ENCODE measurements at regions not wholly inside any gene's neighbourhood (a gene's known extent, or its start where the extent isn't known, plus 50 kb on each side); places are given as distances from the start of the nearest gene placed in this dataset.
"Not testable (repeated sequence)": the region's sequence is repeated elsewhere in the genome, so short reads cannot be mapped to it uniquely, and the experiment has no call there.

GRCh38 chr22:23500508-23501260 lies 79.4 kb downstream of the IGLL1 start:
- no peak for DNase-seq

GRCh38 chr22:23499845-23500500 lies 80.1 kb downstream of the IGLL1 start:
- no peak for DNase-seq

DNA sequence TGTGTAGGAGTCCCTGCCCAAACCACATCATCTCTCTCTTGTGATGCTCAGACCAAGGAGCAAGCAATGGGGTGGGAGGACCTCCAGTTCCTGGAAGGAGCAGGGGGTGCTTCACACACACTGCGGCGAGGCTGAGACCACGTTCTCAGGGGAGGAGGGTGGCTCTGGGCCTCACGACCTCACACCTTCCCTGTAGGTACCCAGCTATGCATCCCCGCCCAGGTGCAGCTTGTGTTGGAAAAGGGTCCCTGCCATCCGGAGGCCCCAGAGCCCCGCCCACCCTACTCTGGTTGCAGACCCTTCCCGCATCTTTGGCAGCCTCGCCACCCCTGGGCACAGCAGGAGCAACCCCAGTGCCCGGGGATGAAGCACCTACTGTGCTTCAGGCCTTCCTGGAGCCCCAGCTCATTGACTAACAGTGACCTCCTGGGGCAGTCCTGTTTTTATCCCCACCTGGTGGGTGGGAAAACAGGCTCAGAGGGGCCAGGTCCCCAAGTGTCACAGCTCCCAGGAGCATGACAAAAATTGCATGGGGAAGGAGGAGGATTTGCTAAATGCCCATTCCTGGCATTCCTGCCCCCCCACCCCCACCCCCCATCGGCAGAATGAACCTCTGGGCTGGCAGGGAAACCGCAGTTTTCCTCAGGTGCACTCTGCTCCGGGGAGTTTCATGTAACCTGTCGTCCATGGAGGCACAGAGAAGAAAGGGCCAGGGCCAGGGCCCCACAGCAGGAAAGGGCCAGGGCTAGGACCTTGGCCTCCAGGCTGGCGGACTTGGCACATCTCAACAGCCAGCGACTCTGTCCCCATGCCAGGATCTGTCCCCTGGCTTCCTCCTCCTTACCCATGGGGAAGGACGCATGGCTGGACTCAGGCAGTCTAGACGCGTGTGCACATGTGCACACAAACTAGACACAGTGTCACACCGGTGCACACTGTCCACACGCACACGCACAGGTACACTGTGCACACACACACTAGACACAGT lies 81.0 kb downstream of the IGLL1 start:
- DNase-seq = no peak

- DNase-seq = not testable (repeated sequence)
Measured at GRCh38 chr22:23497889-23498288, 82.2 kb downstream of the IGLL1 start.

DNA sequence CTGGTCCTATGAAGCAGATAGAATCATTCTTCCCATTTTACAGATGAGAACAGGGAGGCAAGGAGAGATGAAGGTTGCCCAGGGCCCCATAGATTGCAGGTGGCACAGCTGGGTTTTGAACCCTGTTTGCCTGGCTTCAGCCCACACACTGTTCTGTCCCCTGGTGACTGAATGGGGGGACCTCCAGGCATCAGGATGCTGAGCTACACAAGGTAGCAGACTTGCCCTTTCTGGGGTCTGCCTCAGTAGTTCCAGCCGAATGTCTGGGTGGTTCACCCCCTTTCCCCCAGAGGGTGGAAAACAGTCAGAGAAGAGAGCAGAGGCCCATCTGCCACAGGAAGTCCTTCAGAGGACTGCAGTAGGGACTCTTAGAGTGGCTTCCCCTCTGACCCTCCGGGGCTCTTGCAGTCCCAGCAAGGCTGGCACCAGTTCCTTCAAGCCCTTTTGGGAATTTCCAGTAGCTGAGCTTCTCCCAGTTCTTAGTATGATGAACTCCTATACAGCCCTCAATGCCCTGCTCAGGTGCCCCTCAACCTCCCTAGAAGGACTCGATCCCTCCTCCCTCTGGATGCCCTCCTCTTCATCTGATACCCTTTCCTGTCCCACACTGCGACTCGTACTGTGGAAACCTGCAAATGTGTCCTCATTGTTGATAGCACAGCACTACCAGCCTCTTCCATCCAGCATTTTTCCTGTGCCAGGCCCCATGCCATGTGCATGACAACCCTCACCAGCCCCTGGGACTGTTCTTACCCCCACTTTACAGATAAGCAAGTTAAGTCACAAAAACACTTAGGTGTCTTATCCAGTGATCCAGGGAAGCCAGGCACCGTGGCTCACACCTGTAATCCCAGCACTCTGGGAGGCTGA lies 82.8 kb downstream of the IGLL1 start:
- DNase-seq = no peak

GRCh38 chr22:23496445-23496833 lies 83.7 kb downstream of the IGLL1 start:
- no peak for DNase-seq

DNA sequence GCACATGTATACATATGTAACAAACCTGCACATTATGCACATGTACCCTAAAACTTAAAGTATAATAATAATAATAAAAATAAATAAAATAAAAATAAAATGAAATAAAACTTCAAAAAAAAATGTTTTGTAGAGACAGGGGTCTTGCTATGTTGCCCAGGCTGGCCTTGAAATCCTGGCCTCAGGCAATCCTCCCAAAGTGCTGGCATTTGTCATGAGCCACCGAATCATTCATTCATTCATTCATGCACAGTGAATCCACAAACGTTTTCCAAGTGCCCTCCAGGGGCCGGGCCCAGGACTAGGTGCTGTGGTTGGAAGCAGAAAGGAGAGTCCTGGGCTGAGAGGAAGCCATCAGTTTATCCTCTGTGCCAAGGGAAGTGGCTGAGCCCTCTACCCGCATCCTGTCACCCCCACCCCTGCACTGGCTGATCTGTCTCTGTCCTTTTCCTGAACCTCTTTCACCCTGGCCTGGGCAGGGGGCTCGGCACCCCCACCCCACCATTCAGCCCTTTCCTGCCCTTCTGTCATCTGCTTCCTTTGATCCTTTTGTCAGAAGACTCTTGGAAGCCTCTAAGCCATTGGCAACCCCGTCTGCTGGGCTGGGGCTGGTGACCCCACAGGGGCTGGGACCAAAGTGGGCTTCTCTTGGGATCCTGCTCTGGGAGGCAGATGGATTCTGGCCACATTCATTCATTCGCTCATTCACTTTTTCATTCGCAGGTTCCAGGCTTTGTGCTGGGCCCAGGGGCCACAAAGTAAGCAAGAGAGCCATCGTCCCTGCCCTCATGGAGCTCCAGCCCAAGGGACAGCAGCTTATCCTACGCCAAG lies 84.3 kb downstream of the IGLL1 start:
- DNase-seq = no peak

DNA sequence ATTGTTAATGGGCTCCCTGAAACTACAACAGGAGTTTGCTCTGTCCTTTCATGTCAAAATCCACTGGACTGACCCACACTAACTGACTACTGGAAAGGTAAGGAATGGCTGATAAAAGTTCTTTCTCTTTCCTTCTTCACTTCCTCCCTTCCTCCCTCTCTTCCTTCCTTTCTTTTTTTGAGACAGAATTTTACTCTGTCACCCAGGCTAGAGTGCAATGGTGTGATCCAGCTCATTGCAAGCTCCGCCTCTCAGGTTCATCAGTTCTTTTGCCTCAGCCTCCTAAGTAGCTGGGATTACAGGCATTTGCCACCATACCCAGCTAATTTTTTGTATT lies 85.2 kb downstream of the IGLL1 start:
- DNase-seq = no peak

DNA sequence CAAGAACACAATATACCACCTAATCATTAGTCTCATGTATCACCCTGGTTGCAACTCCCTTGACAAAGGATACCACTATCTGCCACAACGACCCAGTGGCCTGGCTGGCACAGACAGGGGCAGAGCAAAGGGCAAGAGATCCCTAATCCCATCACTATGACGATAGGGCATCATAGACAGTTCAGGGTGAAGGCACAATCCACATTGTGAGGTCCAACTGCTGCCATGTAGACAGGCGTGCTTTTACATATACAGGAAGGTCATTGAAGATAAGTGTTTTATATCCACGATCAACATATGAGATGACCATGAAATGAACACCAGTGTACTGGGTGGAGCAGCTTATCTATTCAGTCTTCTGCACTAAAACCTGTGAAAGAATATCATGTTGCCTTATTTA lies 94.6 kb downstream of the IGLL1 start:
- DNase-seq = no peak

GRCh38 chr22:23484651-23485050 lies 95.4 kb downstream of the IGLL1 start:
- DNase-seq = no peak

DNA sequence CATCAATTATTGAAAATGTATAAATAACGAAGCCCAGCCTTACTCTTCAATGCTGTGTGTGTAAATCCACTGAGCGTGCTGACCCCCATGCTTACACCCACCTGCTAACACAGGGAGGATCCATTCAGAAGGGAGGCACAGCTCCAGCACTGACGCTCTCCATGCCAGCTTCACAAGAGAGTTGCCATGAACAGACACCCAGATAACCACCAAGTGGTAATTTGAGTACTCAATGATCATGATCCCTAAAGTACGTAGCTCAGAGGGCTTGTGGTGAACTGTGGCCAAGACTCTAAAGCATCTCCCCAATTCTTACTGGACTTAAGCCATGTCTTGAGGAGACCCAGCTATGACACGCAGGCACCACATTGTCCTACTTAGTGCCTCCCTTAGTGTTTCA lies 98.7 kb downstream of the IGLL1 start:
- no peak for DNase-seq

GRCh38 chr22:23478175-23478574 lies 101.9 kb downstream of the IGLL1 start:
- no peak for DNase-seq

DNA sequence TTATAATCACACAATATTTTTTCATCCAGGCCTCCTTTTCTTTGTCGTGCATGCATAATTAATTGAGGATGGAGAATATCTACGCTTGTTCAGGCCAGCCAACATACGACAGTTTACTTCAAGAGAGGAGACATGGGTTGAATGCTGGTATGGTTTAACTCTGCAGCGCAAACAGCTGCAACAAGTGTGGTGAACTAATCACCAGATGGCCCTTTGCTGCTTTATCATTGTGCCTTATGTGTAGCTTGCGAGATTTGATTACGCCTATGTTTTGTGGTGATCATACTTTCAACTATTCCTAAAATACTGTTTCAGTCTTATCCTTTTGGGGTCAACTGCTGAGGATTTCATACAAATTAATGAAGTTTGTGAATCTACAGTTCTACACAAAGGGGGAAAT lies 105.6 kb downstream of the IGLL1 start:
- not testable (repeated sequence) for DNase-seq

GRCh38 chr22:23473901-23474300 lies 106.2 kb downstream of the IGLL1 start:
- DNase-seq = no peak

DNA sequence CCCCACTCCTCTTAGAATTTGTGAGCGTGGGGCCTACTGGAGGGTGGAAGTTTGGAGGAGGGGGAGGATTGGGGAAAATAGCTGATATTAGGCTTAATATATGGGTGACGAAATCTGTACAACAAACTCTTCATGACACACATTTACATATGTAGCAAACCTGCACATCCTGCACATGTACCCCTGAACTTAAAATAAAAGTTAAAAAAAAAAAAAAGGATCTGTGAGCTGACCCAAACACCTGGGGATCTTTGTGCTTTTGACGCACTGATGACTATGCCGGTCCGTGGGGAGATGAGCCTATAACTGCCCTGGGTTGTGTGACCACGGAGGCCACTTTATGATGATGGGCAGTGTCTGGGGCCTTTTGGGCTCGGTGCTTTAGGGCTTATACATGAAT lies 107.7 kb downstream of the IGLL1 start:
- DNase-seq = not testable (repeated sequence)

- no peak for DNase-seq
Measured at GRCh38 chr22:23471698-23472097, 108.4 kb downstream of the IGLL1 start.

GRCh38 chr22:23470811-23471389 lies 109.2 kb downstream of the IGLL1 start:
- no peak for DNase-seq

DNA sequence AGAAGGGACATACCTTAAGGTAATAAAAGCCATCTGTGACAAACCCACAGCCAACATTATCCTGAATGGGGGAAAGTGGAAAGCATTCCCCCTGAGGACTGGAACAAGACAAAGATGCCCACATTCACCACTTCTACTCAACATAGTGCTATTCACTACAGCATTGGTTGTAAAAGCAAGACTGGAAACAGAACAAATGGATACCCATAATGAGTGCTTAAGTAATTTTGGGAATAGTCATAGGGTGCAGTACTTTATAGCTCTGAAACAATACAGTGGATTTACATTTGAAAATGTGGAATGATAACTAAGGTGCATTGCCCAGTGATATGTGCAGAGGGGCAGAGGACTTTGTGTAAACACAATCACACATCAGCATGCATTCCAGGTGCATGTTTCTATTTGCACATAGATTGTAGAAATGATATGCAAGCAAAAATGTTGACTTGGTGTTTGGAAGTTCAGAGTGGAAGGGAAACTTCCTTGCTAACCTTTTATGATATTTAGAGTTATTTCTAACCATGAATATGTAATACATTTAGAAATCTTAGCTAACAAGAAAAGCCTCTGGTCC lies 112.3 kb downstream of the IGLL1 start:
- no peak for DNase-seq

- DNase-seq = no peak
Measured at GRCh38 chr22:23466351-23466750, 113.7 kb downstream of the IGLL1 start.

GRCh38 chr22:23464796-23465195 lies 115.3 kb downstream of the IGLL1 start:
- not testable (repeated sequence) for DNase-seq

Data from central memory CD4-positive, alpha-beta T cell (primary cell).